ENCODE measurements at regions not wholly inside any gene's neighbourhood (a gene's known extent, or its start where the extent isn't known, plus 50 kb on each side); places are given as distances from the start of the nearest gene placed in this dataset.
"Not testable (repeated sequence)": the region's sequence is repeated elsewhere in the genome, so short reads cannot be mapped to it uniquely, and the experiment has no call there.

DNA sequence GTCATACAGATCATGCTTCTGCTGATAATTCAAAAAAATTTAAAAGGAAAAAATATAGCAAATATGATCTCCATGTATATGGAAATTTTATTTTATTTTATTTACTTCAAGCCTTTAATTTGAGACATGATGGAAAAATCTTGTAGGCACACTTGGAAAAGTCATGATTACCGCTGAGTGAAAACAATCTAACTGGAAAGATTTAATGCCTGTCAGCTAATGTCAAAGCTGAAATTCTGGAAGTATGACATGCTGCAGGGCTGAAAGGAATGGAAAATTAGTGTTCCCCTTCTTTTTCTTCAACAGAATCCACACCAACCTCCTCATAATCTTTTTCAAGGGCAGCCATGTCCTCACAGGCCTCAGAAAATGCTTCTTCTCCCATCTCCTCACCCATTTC lies 58.2 kb downstream of the RPRM start:
- no peaks in the 10 kb centered on the region for H3K4me1 ChIP-seq (ENCODE audit: control insufficient read depth, insufficient read depth, low read length, unreplicated experiment)

DNA sequence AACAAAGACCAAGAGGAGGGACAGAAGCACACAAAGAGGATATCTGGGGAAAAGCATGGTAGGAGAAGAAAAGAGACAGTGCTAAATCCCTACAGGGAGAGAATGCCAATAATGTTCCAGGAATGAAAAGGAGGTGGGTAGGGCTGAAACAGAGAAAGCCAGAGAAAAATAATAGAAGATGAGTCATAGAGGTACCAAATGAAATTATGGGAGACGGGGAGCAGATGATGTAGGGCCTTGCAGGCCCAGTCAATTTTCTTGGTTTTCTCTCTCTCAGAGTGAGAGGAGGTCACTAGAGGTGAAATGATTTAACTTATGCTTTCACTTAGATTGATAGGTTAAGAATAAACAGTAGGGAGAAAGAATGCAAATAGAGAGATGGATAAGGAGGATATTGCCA lies 61.5 kb downstream of the RPRM start:
- Histone ChIP-seq H3K27ac (ENCODE audit: low read depth, low read length) (no peak overlapping the region), H3K79me2 (ENCODE audit: control insufficient read depth, insufficient read depth, low read length, unreplicated experiment) (no peaks in the 10 kb centered on the region), H3K4me3 (ENCODE audit: low read depth, low read length) (no peak overlapping the region), H2AFZ (ENCODE audit: low read length, unreplicated experiment) (no peak overlapping the region), H3K27me3 (ENCODE audit: insufficient read depth, low read length) (no peaks in the 10 kb centered on the region), H3K36me3 (ENCODE audit: insufficient read depth, low read length) (no peaks in the 10 kb centered on the region), H3K4me1 (ENCODE audit: control insufficient read depth, insufficient read depth, low read length, unreplicated experiment) (no peaks in the 10 kb centered on the region)

More for the DNA sequence above, 58.2 kb downstream of the RPRM start:
- Histone ChIP-seq H3K4me3 (ENCODE audit: low read depth, low read length) (no peak overlapping the region), H3K79me2 (ENCODE audit: control insufficient read depth, insufficient read depth, low read length, unreplicated experiment) (no peaks in the 10 kb centered on the region), H3K36me3 (ENCODE audit: insufficient read depth, low read length) (no peaks in the 10 kb centered on the region), H2AFZ (ENCODE audit: low read length, unreplicated experiment) (no peak overlapping the region), H3K27ac (ENCODE audit: low read depth, low read length) (no peak overlapping the region), H3K27me3 (ENCODE audit: insufficient read depth, low read length) (no peaks in the 10 kb centered on the region)

DNA sequence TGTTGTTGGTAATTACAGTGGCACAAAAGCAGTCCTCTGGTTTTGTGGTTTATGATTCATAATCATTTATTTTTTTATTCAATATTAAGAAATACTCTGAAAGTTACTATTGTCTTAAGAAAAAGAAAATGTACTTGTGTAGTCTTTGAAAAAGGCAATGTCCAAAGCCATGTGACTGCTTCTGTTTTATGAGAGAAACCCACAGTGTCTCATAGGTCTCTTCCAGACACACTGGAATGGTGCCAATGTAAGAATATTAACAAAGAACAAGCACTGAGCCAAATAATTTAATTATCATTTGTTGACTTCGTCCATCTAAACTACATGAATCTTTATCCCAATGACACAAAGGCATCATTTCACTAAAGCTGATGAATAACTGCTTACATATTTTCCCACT lies 62.5 kb downstream of the RPRM start:
- no peak overlapping the region for H3K4me3 ChIP-seq (ENCODE audit: low read depth, low read length)
- H3K27ac ChIP-seq (ENCODE audit: low read depth, low read length) = no peak overlapping the region
- no peaks in the 10 kb centered on the region for H3K4me1 ChIP-seq (ENCODE audit: control insufficient read depth, insufficient read depth, low read length, unreplicated experiment)
- no peaks in the 10 kb centered on the region for H3K36me3 ChIP-seq (ENCODE audit: insufficient read depth, low read length)
- H3K79me2 ChIP-seq (ENCODE audit: control insufficient read depth, insufficient read depth, low read length, unreplicated experiment) = no peaks in the 10 kb centered on the region
- H3K27me3 ChIP-seq (ENCODE audit: insufficient read depth, low read length) = no peaks in the 10 kb centered on the region
- H2AFZ ChIP-seq (ENCODE audit: low read length, unreplicated experiment) = no peak overlapping the region

DNA sequence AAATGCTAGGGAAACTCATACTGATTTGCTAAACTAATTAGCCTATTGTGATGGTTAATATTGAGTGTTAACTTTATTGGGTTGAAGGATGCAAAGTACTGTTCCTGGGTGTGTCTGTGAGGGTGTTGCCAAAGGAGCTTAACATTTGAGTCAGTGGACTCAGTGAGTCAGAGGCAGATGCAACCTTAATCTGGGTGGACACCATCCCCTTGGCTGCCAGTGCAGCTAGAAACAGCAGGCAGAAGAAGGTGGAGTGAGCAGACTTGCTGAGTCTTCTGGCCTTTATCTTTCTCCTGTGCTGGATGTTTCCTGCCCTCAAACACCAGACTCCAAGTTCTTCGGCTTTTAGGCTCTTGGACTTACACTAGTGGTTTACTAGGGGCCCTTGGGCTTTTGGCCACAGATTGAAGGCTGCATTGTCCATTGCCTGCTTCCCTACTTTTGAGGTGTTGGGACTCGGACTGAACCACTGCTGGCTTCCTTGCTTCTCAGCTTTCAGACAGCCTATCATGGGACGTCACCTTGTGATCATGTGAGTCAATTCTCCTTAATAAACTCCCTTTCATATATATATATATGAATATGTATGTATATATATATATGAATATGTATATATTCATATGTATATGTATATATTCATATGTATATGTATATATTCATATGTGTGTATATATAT lies 69.7 kb downstream of the RPRM start:
- Histone ChIP-seq H3K27ac (ENCODE audit: low read depth, low read length) (no peak overlapping the region), H2AFZ (ENCODE audit: low read length, unreplicated experiment) (no peak overlapping the region)

DNA sequence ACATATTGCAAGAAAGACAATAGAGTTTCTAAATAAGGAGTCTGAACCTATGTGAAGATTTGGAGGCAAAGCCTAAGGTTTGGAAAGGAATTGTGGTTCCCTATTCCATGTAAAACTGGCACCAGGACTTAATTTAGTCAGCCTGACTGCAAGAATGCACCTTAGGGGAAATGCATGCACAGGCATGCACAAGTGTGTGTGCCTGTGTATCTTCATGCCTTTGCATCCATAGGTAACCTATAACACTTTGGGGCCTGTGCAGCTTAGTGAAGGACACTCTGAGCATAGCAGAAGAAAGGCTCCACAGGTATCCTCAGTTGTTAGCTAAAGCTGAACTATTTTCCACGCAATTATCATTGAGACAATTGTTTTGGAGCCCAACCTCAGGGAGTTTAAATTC lies 73.4 kb downstream of the RPRM start:
- Histone ChIP-seq H3K27ac (ENCODE audit: low read depth, low read length) (no peak overlapping the region), H3K79me2 (ENCODE audit: control insufficient read depth, insufficient read depth, low read length, unreplicated experiment) (no peaks in the 10 kb centered on the region), H3K27me3 (ENCODE audit: insufficient read depth, low read length) (no peaks in the 10 kb centered on the region), H3K36me3 (ENCODE audit: insufficient read depth, low read length) (no peaks in the 10 kb centered on the region), H2AFZ (ENCODE audit: low read length, unreplicated experiment) (no peak overlapping the region), H3K4me1 (ENCODE audit: control insufficient read depth, insufficient read depth, low read length, unreplicated experiment) (no peaks in the 10 kb centered on the region), H3K4me3 (ENCODE audit: low read depth, low read length) (no peak overlapping the region)

More for the DNA sequence above, 69.7 kb downstream of the RPRM start:
- no peak overlapping the region for H3K4me3 ChIP-seq (ENCODE audit: low read depth, low read length)
- H3K27me3 ChIP-seq (ENCODE audit: insufficient read depth, low read length) = no peaks in the 10 kb centered on the region
- no peaks in the 10 kb centered on the region for H3K36me3 ChIP-seq (ENCODE audit: insufficient read depth, low read length)
- no peaks in the 10 kb centered on the region for H3K4me1 ChIP-seq (ENCODE audit: control insufficient read depth, insufficient read depth, low read length, unreplicated experiment)
- H3K79me2 ChIP-seq (ENCODE audit: control insufficient read depth, insufficient read depth, low read length, unreplicated experiment) = no peaks in the 10 kb centered on the region

DNA sequence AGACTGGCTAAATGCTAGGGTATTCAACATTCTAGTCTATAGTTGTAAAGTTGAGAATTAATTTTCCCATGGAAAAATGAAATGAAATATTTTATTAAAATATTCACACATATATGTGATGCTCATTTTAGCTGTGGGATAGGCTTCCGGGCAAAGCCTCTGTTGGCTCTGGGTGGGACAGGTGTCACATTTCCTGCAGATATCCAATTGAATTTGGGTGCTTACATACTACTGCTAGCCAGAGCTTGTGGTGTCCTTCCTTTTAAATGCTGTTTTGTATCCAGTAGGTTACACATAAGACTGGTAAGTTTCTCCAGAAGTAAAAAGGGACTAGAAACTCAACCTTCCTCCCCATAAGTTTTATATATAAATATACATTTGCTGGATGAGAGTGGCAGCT lies 73.8 kb downstream of the RPRM start:
- H3K4me1 ChIP-seq (ENCODE audit: control insufficient read depth, insufficient read depth, low read length, unreplicated experiment) = no peaks in the 10 kb centered on the region
- no peaks in the 10 kb centered on the region for H3K79me2 ChIP-seq (ENCODE audit: control insufficient read depth, insufficient read depth, low read length, unreplicated experiment)
- no peaks in the 10 kb centered on the region for H3K36me3 ChIP-seq (ENCODE audit: insufficient read depth, low read length)
- H3K27ac ChIP-seq (ENCODE audit: low read depth, low read length) = no peak overlapping the region
- no peak overlapping the region for H2AFZ ChIP-seq (ENCODE audit: low read length, unreplicated experiment)
- no peaks in the 10 kb centered on the region for H3K27me3 ChIP-seq (ENCODE audit: insufficient read depth, low read length)
- H3K4me3 ChIP-seq (ENCODE audit: low read depth, low read length) = no peak overlapping the region

DNA sequence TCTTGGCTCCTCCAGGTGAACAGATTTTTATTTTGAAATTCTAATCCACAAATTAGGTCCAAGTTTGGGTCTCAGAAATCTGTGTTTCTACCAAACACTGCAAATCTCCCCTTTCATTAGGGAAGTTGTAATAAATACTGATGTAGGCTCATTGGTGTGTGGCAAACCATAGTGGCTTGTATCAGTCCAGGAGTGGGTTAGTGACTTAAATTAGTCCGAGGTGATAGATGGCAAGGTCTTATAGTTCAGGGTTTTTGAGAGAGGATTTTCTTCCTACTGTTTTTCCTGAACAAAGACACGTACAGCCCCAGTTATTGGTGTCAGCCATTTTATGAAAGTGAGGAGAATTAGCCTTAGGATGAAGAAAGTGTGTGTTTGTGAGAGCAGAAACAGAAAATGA lies 74.6 kb downstream of the RPRM start:
- Histone ChIP-seq H3K4me3 (ENCODE audit: low read depth, low read length) (no peak overlapping the region), H3K27ac (ENCODE audit: low read depth, low read length) (no peak overlapping the region), H2AFZ (ENCODE audit: low read length, unreplicated experiment) (no peak overlapping the region), H3K27me3 (ENCODE audit: insufficient read depth, low read length) (no peaks in the 10 kb centered on the region), H3K79me2 (ENCODE audit: control insufficient read depth, insufficient read depth, low read length, unreplicated experiment) (no peaks in the 10 kb centered on the region), H3K36me3 (ENCODE audit: insufficient read depth, low read length) (no peaks in the 10 kb centered on the region), H3K4me1 (ENCODE audit: control insufficient read depth, insufficient read depth, low read length, unreplicated experiment) (no peaks in the 10 kb centered on the region)

DNA sequence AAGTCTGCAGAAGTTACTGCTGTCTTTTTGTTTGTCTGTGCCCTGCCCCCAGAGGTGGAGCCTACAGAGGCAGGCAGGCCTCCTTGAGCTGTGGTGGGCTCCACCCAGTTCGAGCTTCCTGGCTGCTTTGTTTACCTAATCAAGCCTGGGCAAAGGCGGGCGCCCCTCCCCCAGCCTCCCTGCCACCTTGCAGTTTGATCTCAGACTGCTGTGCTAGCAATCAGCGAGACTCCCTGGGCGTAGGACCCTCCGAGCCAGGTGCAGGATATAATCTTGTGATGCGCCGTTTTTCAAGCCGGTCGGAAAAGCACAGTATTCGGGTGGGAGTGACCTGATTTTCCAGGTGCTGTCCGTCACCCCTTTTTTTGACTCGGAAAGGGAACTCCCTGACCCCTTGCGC lies 75.2 kb downstream of the RPRM start:
- not testable (repeated sequence) for H3K36me3 ChIP-seq (ENCODE audit: insufficient read depth, low read length); H3K4me1 ChIP-seq (ENCODE audit: control insufficient read depth, insufficient read depth, low read length, unreplicated experiment); H3K4me3 ChIP-seq (ENCODE audit: low read depth, low read length); H3K79me2 ChIP-seq (ENCODE audit: control insufficient read depth, insufficient read depth, low read length, unreplicated experiment); H3K27me3 ChIP-seq (ENCODE audit: insufficient read depth, low read length); H3K27ac ChIP-seq (ENCODE audit: low read depth, low read length); H2AFZ ChIP-seq (ENCODE audit: low read length, unreplicated experiment)

DNA sequence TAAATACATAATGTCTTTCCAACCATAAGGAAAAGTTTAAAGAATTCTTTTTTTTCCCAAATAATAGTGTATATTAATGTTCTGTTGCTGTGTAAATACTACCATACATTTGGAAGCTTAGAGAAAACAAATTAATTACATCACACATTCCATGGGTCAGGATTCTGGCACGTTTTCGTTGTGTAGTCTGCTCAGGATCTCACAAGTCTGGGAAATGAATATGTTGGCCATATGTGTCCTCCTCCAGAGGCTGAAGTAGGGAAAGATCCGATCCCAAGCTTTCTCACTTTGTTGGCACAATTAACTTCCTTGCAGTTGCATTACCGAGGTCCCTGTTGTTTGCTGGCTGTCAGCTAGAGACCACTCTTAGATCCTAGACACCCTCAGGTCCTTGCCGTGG lies 83.9 kb downstream of the RPRM start:
- Histone ChIP-seq H3K79me2 (ENCODE audit: control insufficient read depth, insufficient read depth, low read length, unreplicated experiment) (no peaks in the 10 kb centered on the region), H2AFZ (ENCODE audit: low read length, unreplicated experiment) (no peak overlapping the region), H3K36me3 (ENCODE audit: insufficient read depth, low read length) (no peaks in the 10 kb centered on the region)

DNA sequence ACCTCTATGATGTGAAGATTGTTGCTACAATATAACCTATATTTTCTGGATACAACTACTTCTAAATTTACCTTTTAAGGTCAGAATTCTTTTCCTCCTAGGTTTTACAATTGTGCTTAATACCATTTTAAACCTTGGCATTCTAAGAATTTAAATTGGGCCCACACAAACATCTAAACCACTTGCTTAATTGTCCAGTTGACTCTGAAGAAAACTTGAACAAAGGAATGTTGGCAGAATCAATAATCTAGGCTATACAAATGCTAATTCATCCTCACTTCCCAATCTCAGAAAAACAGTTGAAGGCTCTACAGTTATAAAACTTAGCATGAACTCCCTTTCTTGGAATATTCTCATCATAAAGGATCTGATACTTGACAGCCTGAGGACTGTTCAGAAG lies 84.3 kb downstream of the RPRM start:
- Histone ChIP-seq H2AFZ (ENCODE audit: low read length, unreplicated experiment) (no peak overlapping the region), H3K27me3 (ENCODE audit: insufficient read depth, low read length) (no peaks in the 10 kb centered on the region), H3K4me1 (ENCODE audit: control insufficient read depth, insufficient read depth, low read length, unreplicated experiment) (no peaks in the 10 kb centered on the region), H3K4me3 (ENCODE audit: low read depth, low read length) (no peak overlapping the region), H3K36me3 (ENCODE audit: insufficient read depth, low read length) (no peaks in the 10 kb centered on the region), H3K27ac (ENCODE audit: low read depth, low read length) (no peak overlapping the region), H3K79me2 (ENCODE audit: control insufficient read depth, insufficient read depth, low read length, unreplicated experiment) (no peaks in the 10 kb centered on the region)

More for the DNA sequence above, 83.9 kb downstream of the RPRM start:
- Histone ChIP-seq H3K4me1 (ENCODE audit: control insufficient read depth, insufficient read depth, low read length, unreplicated experiment) (no peaks in the 10 kb centered on the region), H3K27me3 (ENCODE audit: insufficient read depth, low read length) (no peaks in the 10 kb centered on the region), H3K4me3 (ENCODE audit: low read depth, low read length) (no peak overlapping the region), H3K27ac (ENCODE audit: low read depth, low read length) (no peak overlapping the region)

DNA sequence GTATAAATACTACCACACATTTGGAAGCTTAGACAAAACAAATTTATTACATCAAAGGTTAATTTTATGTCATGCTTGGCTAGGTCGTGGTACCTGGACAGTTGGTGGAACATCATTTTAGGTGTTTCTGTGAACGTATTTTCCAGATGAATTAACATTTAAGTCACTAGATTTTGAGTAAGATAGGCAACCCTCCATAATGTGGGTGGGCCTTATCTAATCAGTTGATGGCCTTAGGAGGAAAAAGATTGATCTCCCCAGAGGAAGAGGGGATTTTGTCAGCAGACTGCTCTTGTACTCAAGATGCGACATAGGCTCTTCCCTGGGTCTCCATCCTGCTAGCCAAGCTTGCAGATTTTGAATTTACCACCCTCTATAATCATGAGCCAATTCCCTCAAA lies 85.0 kb downstream of the RPRM start:
- Histone ChIP-seq H3K79me2 (ENCODE audit: control insufficient read depth, insufficient read depth, low read length, unreplicated experiment) (no peaks in the 10 kb centered on the region), H3K4me3 (ENCODE audit: low read depth, low read length) (no peak overlapping the region), H2AFZ (ENCODE audit: low read length, unreplicated experiment) (no peak overlapping the region), H3K4me1 (ENCODE audit: control insufficient read depth, insufficient read depth, low read length, unreplicated experiment) (no peaks in the 10 kb centered on the region), H3K27me3 (ENCODE audit: insufficient read depth, low read length) (no peaks in the 10 kb centered on the region), H3K36me3 (ENCODE audit: insufficient read depth, low read length) (no peaks in the 10 kb centered on the region), H3K27ac (ENCODE audit: low read depth, low read length) (no peak overlapping the region)
